Esophagus squamous epithelium (tissue), 4 donors: ENCODE measurements at regions not wholly inside any gene's neighbourhood (a gene's known extent, or its start where the extent isn't known, plus 50 kb on each side); places are given as distances from the start of the nearest gene placed in this dataset.

ENCODE experiments used
- POLR2A ChIP-seq, 4 donors: fragments of 450-650 bp; IDR thresholded peaks; one replicate each; pipeline ENCODE4 v1.6.1; 2017; ENCODE audit warnings: antibody characterized with exemption in 4 of 4, mild to moderate bottlenecking in 4 of 4, moderate library complexity in 3 of 4
- TF ChIP-seq, protein P1 (sequence below), 6 experiments: fragments of 450-650 bp in 4 of 6; fragments of 200-600 bp in 2 of 6; sonication (generic) in 2 of 6; IDR thresholded peaks; one replicate each; pipeline ENCODE4 v1.5.1; 2016 to 2019; ENCODE audit warnings: antibody characterized with exemption in 6 of 6, mild to moderate bottlenecking in 4 of 6, moderate library complexity in 4 of 6

DNA sequence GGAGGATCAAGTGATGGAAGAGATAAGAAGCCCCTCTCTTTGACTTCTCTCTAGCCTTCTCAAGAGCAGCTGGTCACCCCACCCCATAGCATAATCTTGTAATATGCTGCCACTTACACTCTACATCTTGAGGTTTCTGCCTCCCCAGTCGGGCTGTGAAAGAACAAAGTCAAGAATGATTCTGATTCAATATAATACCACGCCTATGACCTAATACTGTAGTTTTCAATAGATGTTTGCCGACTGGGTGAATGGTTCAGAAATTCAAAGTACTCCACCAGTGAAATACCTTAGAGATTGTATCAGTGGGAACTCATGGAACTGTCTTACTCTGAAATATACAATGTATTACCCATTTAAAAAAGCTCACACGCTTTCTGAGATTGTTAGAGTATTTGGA lies 93.0 kb upstream of the ZFHX3 start:
- TF ChIP-seq, protein P1, sequence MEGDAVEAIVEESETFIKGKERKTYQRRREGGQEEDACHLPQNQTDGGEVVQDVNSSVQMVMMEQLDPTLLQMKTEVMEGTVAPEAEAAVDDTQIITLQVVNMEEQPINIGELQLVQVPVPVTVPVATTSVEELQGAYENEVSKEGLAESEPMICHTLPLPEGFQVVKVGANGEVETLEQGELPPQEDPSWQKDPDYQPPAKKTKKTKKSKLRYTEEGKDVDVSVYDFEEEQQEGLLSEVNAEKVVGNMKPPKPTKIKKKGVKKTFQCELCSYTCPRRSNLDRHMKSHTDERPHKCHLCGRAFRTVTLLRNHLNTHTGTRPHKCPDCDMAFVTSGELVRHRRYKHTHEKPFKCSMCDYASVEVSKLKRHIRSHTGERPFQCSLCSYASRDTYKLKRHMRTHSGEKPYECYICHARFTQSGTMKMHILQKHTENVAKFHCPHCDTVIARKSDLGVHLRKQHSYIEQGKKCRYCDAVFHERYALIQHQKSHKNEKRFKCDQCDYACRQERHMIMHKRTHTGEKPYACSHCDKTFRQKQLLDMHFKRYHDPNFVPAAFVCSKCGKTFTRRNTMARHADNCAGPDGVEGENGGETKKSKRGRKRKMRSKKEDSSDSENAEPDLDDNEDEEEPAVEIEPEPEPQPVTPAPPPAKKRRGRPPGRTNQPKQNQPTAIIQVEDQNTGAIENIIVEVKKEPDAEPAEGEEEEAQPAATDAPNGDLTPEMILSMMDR (IDR thresholded peaks at IDR 0.05): no peak
- no peak for TF ChIP-seq POLR2A (IDR thresholded peaks at IDR 0.05)
